Omental fat pad (tissue), 3 donors: ENCODE measurements at regions not wholly inside any gene's neighbourhood (a gene's known extent, or its start where the extent isn't known, plus 50 kb on each side); places are given as distances from the start of the nearest gene placed in this dataset.

Experiments used
- ATAC-seq: fragments of 150-250 bp; one replicate; pipeline ENCODE4 v1.9.1; 2016; ENCODE audit warnings: mild to moderate bottlenecking, moderate library complexity; ENCODE audit not compliant: low FRiP score
- DNase-seq: peaks from one replicate; pipeline ENCODE4 v3.0.0-alpha.2; 2019; ENCODE audit warnings: low spot score
- TF ChIP-seq, protein P1 (sequence below), 3 donors: fragments of 450-650 bp; IDR thresholded peaks; one replicate each; pipeline ENCODE4 v1.5.1; 2016 to 2017; ENCODE audit warnings: antibody characterized with exemption in 3 of 3, mild to moderate bottlenecking in 3 of 3, moderate library complexity in 2 of 3

DNA sequence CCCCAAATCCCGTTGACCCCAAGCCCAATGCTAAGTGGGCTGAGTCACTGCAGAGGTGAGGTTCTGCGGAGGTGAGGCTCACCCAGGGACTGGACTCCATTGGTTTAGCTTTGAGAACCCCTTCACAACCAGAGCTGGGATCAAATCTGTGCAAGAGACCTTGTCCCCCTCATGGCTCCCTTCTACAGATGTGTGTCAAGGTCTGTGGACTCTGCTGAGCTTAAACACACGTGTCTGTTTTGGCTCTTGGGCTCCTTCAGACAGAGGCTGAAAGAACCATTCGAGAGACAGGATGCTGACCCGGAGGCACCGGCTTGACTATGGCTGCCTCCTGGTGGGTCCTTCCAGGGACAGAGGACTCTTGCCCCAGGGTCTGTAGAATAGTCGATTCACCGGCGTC, 190.3 kb downstream of the LPIN1 start:
- no peak for ATAC-seq
- TF ChIP-seq, protein P1, sequence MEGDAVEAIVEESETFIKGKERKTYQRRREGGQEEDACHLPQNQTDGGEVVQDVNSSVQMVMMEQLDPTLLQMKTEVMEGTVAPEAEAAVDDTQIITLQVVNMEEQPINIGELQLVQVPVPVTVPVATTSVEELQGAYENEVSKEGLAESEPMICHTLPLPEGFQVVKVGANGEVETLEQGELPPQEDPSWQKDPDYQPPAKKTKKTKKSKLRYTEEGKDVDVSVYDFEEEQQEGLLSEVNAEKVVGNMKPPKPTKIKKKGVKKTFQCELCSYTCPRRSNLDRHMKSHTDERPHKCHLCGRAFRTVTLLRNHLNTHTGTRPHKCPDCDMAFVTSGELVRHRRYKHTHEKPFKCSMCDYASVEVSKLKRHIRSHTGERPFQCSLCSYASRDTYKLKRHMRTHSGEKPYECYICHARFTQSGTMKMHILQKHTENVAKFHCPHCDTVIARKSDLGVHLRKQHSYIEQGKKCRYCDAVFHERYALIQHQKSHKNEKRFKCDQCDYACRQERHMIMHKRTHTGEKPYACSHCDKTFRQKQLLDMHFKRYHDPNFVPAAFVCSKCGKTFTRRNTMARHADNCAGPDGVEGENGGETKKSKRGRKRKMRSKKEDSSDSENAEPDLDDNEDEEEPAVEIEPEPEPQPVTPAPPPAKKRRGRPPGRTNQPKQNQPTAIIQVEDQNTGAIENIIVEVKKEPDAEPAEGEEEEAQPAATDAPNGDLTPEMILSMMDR (IDR thresholded peaks at IDR 0.05), result no peak
- no peak for DNase-seq

DNA sequence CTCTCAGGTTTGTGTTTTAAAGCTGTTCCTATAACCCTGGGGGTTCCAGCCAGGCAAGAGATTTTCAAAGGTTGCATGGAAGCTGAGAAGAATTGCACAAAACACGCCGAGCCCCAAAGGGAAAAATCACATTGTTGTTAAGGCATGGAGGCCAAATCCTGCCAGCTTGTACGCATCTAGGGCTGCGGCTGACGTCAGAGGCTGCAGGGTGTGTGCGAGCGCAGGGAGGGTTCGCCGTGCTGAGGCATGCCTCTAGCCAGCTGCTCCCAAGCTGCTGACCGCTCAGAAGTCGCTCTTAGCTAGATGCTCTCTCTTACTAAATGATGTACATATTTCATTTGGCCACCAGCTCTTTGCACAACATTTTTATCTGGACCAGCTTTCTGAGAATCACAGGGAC, 191.8 kb downstream of the LPIN1 start:
- ATAC-seq (peak; percentile 59), DNase-seq (no peak)
- TF ChIP-seq, protein P1 (IDR thresholded peaks at IDR 0.05), result no peak

DNA sequence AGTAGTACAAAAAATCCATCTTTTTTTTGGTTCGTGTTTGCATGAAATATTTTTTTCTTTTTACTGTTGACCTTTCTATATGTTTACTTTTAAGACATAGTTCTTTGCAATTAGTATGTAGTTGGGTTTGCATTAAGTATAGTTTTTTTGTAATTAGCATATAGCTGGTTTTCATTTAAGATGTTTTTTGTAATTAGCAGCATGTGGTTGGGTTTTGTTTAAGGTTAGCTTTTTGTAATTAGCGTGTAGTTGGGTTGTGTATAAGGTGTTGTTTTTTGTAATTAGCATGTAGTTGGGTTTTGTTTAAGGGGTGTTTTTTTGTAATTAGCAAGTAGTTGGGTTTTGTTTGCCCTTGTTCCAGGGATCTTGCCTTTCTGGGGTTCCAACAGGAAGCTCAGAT, 193.1 kb downstream of the LPIN1 start:
- no peak for DNase-seq
- no peak for ATAC-seq
- TF ChIP-seq, protein P1 (IDR thresholded peaks at IDR 0.05), result no peak

DNA sequence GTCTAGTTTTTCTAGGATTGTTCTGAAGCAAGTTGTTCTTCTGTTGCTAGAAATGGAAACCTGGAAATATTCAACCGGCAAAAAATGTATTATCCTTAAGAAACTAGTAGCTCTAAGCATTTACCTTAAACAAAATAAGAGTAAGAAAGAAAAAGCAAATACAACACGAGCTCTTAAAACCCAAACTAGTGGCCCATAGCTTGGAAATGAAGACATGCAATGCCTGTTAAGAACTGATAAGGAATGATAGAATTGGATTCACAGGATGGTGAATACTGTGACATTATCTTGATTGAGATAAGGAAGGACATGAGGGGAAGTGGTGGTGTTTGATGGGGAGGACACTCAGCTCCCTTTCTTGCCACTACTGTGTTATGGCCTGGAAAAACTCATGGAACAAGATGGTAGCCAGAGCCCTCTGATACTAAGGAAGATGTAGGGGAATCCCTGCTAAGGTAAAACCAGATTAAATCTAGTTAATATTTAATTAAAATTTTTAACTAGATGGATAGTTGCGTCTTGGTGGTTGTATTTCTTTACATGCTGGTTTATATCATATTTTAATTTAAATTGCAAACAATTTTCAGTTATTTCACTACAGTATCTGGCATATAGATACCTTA, 193.8 kb downstream of the LPIN1 start:
- no peak for DNase-seq
- ATAC-seq, result no peak
- TF ChIP-seq, protein P1 (IDR thresholded peaks at IDR 0.05), result no peak

DNA sequence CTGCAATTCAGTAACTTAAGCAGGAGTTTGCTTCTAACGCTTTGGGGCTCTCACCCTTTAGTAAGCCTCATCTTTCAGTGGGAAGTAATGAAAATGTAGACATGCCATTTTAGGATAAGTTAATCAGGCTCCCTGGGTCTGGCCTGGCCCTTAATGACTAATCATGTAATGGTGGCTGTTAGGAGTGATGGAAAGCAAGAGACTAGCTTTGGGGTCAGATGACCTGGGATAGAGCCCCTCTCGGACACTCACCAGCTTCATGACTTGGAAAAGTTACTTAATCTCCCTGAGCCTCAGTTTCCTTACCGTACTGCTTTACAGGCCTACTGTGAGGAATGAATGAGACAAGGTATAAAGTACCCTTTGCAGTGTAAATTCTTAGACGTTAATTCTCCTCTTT, 194.4 kb downstream of the LPIN1 start:
- ATAC-seq (no peak), DNase-seq (no peak)
- TF ChIP-seq, protein P1 (IDR thresholded peaks at IDR 0.05), result no peak

DNA sequence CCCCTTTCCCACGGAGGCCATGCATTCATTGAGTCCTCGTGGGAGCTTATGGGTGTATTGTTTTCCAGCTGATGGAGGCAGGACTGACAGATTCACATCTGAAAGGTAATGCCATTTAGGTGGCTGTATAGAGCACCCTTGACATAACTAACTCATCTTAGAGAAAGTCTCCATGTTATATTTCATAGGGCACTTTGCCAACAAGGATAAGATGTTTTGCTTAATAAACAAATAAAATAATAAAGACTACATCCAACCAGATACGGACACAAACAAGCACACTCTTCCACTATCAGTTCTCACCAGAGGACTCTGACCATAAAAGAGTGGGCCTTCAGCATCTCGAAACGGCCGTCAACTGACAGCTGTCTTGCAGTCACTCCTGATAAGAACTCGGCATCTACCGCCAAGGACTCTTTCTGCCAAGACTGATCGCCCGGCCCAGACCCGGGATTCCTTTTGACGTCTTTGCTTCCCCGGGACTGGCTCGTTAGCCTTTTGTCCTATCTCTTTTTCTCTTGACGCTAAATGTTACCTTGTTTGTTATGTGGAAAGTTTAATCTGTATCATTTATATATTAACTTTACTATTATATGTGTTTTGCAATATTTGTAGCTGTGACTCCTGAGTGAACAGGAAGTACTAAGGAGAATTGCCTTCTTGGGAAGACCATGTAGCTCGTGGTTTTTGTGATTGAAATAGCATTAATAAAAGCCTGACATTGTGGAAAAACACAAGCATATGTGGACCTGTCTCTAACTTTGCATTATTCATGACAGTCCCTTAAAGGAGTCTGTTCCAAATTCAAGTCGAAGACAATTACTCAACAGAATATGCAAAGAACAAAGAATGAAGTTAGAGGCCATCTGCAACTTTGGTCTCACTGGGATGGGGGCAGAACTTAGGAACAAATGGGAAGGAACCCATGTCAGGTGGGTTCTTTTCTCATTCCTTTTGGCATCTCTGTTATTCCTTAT, 195.1 kb downstream of the LPIN1 start:
- no peak for DNase-seq
- no peak for ATAC-seq
- TF ChIP-seq, protein P1 (IDR thresholded peaks at IDR 0.05), result no peak
